ENCODE measurements at regions not wholly inside any gene's neighbourhood (a gene's known extent, or its start where the extent isn't known, plus 50 kb on each side); places are given as distances from the start of the nearest gene placed in this dataset.
"Not testable (repeated sequence)": the region's sequence is repeated elsewhere in the genome, so short reads cannot be mapped to it uniquely, and the experiment has no call there.

- no peak for DNase-seq (ENCODE audit: low read depth in 1 of 2, low spot score in 1 of 2)
Measured at GRCh38 chr16:85202051-85202601, 89.9 kb upstream of the CIBAR2 start.

DNA sequence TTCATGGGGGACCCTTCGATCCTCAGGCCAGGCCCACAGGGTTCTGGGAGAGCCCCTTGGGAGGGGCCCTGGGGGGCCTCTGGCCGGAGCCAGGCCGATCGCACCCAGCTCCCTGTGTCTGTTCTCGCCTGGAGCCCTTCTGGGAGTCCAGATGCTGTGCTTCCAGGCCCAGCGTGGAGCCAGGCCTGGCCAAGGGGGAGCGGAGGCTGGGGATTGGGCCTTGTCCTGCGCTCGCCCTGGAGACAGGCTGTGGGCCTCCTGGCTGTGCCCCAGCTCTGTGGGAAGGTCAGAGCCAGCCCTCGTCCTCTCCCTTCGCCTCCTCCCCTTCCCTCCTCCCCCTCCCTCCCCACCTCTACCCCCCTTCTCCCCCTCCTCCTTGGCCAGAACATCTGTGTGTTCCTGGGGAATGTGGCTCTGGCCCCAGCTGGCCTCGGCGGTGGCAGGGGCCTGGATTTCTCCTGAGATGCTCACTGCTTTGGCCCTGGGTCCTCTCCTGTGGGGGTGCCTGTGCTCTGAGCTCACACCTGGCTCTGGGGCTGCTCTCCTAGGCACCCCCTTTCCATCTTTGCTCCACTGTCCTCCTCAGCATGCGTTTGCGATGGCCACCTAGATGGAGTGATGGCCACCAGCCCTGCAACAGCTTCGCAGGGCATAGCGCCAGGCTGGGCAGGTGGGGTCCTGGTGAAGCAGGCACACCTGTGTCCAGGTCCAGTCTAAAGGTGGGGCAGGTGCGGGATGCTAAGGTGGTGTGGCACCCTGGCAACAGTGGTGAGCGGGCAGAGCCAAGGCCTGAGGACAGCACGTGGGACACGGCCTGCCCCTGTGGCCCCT lies 90.6 kb upstream of the CIBAR2 start:
- DNase-seq (ENCODE audit: low read depth in 1 of 2, low spot score in 1 of 2), result no peak

GRCh38 chr16:85203462-85203813 lies 91.2 kb upstream of the CIBAR2 start:
- DNase-seq (ENCODE audit: low read depth in 1 of 2, low spot score in 1 of 2), result no peak

GRCh38 chr16:85204242-85205010 lies 92.2 kb upstream of the CIBAR2 start:
- no peak for DNase-seq (ENCODE audit: low read depth in 1 of 2, low spot score in 1 of 2)

DNA sequence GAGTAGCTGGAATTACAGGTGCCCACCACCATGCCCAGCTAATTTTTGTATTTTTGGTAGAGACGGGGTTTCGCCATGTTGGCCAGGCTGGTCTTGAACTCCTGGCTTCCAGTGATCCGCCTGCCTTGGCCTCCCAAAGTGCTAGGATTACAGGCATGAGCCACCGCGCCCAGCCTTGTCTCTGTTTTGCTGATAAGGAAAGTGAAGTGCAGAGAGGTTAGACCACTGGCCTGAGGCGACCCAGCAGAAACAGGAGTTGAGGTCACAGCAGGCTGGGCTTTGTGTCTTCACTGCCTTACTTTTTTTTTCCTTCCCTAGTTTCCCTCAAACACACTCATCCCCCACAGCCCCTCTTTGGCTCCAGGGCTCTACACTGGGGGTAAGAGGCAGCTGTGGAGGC lies 93.0 kb upstream of the CIBAR2 start:
- not testable (repeated sequence) for DNase-seq (ENCODE audit: low read depth in 1 of 2, low spot score in 1 of 2)

DNA sequence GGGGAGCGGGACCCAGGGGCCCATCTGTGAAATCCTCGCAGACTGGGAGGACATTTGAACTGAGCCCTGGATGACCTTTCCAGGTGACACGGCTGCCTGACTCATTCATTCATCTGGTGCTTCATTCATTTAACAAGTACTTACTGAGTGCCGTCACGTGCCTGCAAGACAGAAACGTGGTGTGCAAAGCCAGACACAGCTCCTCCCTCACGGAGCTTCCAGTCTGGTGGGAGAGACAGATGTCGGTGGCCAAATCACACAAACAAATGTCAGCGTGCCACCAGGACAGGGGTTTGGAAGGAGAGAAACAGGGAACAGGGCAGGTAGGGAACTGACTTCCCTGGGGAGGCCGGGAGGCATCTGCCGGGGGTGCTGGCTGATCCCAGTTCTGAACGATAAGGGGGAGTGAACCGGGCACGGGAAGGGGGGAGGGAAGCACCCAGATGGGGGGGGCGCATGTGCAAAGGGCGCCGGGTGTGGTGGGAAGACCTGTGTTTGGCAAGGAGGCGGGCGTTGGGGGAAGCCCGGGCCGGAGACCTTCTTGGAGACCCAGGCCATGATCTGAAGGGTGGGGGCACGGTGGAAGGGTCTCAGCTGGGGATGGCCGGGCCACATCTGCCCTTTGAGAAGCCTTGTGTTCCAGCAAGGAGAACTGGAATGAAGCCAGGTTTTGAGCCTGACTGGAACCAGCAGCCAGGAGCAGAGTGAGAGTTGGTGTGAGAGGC lies 93.6 kb upstream of the CIBAR2 start:
- no peak for DNase-seq (ENCODE audit: low read depth in 1 of 2, low spot score in 1 of 2)

DNA sequence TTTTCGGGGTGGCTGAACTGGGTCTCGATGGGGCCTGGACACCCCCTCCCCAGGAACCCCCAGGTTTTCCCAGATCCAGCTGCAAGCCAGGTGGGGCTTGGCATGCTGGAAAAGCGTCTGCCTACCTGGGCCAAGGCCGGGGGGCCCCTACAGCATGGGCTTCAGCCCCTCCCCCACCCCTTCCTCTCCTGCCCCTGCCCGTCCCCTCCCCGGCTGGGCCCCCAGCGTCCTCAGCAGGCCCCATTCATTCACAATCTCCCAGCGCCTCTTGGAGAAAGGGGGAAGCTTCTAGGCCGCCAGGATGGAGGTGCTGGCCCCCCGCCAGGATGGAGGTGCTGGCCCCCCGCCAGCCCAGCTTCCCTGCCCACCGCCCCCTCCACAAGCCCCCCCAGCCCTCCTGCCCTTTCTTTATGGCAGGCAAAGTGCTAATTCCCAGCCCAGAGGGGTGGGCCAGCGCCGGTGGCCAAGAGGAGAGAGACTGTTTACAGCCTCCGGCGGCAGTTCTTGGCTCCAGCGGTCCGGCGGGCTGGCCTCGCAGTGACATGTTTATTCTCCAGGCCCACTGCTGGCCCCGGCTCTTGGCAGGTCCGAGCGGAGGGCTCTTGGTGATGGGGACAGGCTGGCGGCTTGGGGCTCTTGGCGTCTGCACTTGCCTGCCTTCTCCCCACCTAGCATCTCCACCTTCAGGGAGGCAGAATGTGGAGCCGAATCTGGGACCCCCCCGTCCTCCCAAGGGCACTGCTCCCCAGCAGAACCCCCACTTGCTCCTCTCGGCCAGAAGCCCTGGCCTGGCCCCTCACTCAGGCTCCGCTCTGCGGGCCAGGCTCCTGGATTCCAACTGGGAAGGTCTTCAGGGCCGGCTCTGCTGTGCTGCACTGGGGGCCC lies 94.4 kb upstream of the CIBAR2 start:
- no peak for DNase-seq (ENCODE audit: low read depth in 1 of 2, low spot score in 1 of 2)

- DNase-seq (ENCODE audit: low read depth in 1 of 2, low spot score in 1 of 2), result no peak
Measured at GRCh38 chr16:85207357-85207921, 95.2 kb upstream of the CIBAR2 start.

- no peak for DNase-seq (ENCODE audit: low read depth in 1 of 2, low spot score in 1 of 2)
Measured at GRCh38 chr16:85208181-85208580, 95.9 kb upstream of the CIBAR2 start.

DNA sequence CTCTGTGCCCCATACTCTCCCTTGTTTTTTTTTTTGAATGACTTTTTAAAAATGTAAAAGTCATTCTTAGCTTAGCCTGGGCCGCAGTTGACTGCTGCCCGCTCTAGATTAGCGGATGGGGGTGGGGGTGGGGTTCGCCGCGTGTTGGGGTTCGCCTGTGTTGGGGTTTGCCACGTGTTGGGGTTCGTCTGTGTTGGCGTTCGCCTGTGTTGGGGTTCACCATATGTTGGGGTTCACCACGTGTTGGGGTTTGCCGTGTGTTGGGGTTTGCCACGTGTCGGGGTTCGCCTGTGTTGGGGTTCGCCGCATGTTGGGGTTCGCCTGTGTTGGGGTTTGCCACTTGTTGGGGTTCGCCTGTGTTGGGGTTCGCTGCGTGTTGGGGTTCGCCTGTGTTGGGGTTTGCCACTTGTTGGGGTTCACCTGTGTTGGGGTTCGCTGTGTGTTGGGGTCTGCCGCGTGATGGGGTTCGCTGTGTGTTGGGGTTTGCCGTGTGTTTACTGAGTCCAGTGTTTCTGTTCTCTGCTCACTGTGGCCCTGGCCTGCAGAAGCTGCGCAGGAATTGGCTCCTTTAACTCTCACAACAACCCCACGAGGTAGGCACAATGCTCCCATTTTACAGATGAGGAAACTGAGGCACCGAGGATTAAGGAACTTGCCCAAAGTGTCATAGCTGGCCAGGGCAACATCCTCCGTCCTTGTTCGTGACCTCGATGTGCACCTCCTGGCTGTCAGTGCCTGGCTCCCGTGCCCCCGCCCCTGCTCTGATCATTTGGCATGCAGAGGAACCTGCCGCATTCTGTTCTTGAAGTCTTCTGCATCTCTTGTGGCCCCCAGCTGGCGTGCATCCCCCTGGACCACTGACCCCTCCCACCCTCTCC lies 96.6 kb upstream of the CIBAR2 start:
- DNase-seq (ENCODE audit: low read depth in 1 of 2, low spot score in 1 of 2), result no peak

DNA sequence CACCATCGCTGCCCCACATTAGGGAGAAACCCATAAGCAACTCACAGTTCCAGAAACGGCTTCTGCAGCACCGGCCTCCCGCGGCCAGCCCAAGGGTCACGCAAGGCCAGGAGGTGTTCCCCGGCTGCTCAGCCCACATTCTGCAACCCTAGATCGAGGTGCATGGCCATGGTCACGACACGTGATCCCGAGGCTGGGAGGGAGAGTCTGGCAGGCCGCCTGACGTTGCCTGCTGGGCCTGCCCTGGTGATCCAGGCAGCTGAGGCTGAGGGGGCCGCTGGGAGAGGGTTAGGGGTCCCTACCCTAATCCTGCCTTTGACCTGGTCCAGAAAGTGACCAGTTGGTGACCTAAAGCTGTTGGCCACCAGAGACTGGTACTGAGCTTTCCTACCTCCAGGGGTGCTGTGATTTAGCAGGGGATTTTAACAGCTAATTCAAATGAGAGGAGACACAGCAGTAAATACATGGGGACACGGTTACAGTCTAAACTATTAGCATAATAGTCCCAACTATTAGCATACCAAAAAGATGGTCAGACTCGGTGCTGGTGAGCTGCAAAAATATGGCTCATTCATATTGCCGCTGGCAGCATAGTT lies 97.4 kb upstream of the CIBAR2 start:
- DNase-seq (ENCODE audit: low read depth in 1 of 2, low spot score in 1 of 2), result no peak

GRCh38 chr16:85210423-85211169 lies 98.3 kb upstream of the CIBAR2 start:
- DNase-seq (ENCODE audit: low read depth in 1 of 2, low spot score in 1 of 2), result no peak

GRCh38 chr16:85211271-85211801 lies 99.1 kb upstream of the CIBAR2 start:
- DNase-seq (ENCODE audit: low read depth in 1 of 2, low spot score in 1 of 2), result no peak

GRCh38 chr16:85213926-85214675 lies 101.8 kb upstream of the CIBAR2 start:
- DNase-seq (ENCODE audit: low read depth in 1 of 2, low spot score in 1 of 2), result no peak

DNA sequence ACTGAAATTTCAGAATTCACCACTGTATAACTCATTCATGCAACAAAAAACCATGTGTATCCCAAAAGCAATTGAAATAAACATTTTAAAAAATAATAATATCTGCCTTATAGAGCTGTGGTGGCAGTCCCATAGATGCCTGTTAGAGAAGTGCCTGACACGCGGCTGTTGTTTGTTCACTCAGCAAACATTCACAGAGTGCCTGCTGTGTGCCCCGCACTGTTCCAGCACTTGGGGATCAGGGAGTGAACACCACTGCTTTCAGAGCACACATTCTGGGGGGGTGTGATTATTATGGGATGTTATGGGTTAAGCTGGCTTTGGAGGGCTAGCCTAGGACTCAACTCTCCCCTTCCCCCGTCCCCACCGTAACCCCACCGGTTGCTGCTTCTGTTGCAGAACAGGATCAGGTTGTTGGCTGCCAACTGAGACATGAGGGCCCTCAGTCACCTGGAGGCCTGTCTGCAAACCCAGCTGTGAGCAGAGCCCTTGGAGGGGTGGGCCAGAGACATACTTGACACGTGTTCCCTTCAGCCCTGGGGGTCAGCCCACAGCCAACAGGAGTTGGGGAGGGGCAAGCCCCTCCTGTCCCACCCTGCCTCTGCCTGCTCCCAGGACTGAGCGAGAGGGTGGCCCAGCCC lies 103.3 kb upstream of the CIBAR2 start:
- no peak for DNase-seq (ENCODE audit: low read depth in 1 of 2, low spot score in 1 of 2)

- no peak for DNase-seq (ENCODE audit: low read depth in 1 of 2, low spot score in 1 of 2)
Measured at GRCh38 chr16:85216522-85217375, 104.5 kb upstream of the CIBAR2 start.

All from activated T-helper 1 cell treated with anti-CD3 and anti-CD28 coated beads, Interleukin-2, amount 50 U/mL, for 16 hours (primary cell).